ENCODE measurements at regions not wholly inside any gene's neighbourhood (a gene's known extent, or its start where the extent isn't known, plus 50 kb on each side); places are given as distances from the start of the nearest gene placed in this dataset.

DNA sequence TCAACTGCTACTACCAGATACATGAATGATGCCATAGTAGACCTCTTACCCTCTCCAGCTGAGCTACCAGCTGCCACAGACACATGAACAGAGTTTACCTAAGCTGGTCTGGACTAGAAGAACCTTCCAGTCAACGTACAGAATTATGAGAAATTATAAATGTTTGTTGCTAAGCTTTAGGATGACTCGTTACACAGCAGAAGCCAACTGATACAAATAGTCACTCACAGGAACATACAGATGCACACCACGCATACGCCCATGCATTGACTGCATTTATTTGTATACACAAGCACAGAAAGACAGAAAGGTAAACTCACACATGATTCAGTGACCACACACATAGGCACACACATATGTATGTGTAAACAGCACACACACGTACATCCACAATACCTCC lies 164.6 kb downstream of the SALL1 start:
- no peak overlapping the region for H3K4me3 ChIP-seq (ENCODE audit: low read depth, poor library complexity, severe bottlenecking)
- 68 to 73% methylated on average over 5 of the region's 5 CpGs for WGBS, 2 donors
- TF ChIP-seq, protein P1, sequence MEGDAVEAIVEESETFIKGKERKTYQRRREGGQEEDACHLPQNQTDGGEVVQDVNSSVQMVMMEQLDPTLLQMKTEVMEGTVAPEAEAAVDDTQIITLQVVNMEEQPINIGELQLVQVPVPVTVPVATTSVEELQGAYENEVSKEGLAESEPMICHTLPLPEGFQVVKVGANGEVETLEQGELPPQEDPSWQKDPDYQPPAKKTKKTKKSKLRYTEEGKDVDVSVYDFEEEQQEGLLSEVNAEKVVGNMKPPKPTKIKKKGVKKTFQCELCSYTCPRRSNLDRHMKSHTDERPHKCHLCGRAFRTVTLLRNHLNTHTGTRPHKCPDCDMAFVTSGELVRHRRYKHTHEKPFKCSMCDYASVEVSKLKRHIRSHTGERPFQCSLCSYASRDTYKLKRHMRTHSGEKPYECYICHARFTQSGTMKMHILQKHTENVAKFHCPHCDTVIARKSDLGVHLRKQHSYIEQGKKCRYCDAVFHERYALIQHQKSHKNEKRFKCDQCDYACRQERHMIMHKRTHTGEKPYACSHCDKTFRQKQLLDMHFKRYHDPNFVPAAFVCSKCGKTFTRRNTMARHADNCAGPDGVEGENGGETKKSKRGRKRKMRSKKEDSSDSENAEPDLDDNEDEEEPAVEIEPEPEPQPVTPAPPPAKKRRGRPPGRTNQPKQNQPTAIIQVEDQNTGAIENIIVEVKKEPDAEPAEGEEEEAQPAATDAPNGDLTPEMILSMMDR (IDR thresholded peaks at IDR 0.05), result no peak
- no peak for TF ChIP-seq POLR2A (IDR thresholded peaks at IDR 0.05)
- intact Hi-C loops (cut with DNase I; ENCODE audit: low total_unique reads), result no loop called here
- DNase-seq (ENCODE audit: low spot score in 2 of 2), result no peak

DNA sequence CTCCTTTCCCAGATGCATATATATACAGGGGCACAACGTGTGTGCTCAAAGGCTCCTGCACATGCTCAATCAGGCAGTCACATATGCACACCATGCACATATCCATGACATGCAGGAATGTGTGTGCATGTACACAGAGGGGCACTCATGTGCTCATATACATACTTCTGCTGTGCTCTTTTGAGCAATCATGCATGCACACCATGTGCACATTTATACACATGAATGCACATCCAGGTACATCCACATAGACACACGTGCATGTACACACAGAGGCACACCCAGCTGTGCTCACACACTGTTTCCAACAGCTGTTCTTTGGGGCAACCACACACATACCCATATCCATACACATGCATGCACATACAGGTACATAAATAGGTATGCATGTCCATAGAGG lies 165.3 kb downstream of the SALL1 start:
- WGBS, 2 donors, result 49 to 62% methylated on average over 2 of the region's 2 CpGs
- TF ChIP-seq, protein P1 (IDR thresholded peaks at IDR 0.05), result no peak
- TF ChIP-seq POLR2A (IDR thresholded peaks at IDR 0.05), result no peak
- no peak overlapping the region for H3K4me3 ChIP-seq (ENCODE audit: low read depth, poor library complexity, severe bottlenecking)
- no peak for DNase-seq (ENCODE audit: low spot score in 2 of 2)
- intact Hi-C loops (cut with DNase I; ENCODE audit: low total_unique reads), result no loop called here

DNA sequence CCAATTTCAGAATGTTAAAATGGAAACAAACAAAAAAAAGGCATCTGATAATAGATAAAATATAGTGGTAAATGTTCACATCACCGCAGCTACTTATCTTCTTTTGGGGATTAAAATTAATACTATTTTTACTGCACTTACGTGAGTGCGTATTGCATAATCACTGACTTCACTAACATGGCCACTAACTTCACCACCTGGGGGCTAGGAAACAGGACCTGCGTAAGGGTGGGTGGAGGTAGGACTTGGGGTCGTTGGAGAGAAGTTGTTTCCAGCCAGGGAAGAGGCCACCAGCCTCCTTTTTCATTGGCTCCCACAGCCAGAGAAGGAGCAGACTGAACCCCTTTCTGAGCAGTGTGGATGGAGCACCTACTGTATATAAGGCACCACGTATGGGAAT lies 166.4 kb downstream of the SALL1 start:
- WGBS, 2 donors, result 52 to 61% methylated on average over 6 of the region's 6 CpGs
- DNase-seq (ENCODE audit: low spot score in 2 of 2), result no peak
- TF ChIP-seq, protein P1 (IDR thresholded peaks at IDR 0.05), result no peak
- no peak for TF ChIP-seq POLR2A (IDR thresholded peaks at IDR 0.05)
- intact Hi-C loops (cut with DNase I; ENCODE audit: low total_unique reads), result no loop called here
- H3K4me3 ChIP-seq (ENCODE audit: low read depth, poor library complexity, severe bottlenecking), result no peak overlapping the region

DNA sequence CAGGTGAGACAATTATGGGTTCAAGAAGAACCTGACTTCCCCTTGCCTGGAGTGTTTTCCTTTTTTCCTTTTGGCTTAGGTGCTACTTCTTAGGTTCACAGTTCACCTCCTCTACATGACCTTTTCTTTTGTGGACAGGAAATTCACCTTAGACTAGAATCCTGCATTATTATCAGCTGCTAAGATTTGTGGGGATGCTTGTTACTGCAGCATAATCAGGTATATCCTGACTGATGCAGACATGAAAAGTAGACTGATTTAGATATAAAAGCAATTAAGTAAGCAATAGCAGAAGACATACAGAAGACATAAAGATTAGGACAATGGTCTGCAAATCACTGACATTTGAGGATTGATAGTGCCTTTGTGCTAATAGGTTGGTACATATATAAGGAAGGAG lies 168.3 kb downstream of the SALL1 start:
- intact Hi-C loops (cut with DNase I; ENCODE audit: low total_unique reads), result no loop called here
- H3K4me3 ChIP-seq (ENCODE audit: low read depth, poor library complexity, severe bottlenecking), result no peak overlapping the region
- no peak for TF ChIP-seq POLR2A (IDR thresholded peaks at IDR 0.05)
- TF ChIP-seq, protein P1 (IDR thresholded peaks at IDR 0.05), result no peak
- DNase-seq (ENCODE audit: low spot score in 2 of 2), result no peak

DNA sequence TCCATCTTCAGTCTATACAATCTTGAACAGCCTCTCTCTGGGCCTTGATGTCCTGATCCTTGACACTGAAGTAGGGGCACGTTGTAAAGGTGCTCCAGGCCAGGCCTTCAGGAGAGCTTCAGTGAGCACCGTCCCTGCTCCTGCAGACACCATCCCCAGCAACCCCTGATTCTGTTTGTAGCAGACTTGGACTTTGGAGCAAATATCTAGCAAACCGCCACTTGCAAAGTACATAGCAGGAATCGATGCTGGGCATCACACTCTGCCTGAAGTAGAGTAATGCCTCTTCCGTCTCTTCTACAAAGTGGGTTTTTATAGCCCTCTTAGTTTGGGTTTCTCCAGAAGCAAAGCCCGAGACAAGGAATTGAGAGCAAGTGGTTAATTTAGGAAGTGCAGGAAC lies 169.1 kb downstream of the SALL1 start:
- WGBS, 2 donors, result 87 to 90% methylated on average over 6 of the region's 6 CpGs

DNA sequence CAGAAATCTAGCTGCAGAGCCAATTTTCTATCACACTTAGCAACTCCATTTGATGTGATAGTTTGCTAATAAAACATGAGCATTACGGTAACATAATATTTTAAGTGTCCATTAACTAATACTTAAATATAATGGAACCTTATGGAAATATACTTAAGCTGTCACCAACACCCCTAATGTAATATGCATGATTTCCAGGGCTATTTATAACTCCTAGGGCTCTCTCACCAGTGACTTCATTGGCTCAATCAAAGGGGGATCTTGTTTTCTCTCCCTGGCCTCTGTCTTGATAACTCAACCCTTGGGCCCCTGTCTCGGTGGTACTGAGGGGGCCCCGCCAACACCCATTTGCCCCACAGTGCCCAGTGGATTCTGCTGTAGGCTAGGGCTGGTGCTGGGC lies 170.4 kb downstream of the SALL1 start:
- no peak overlapping the region for H3K4me3 ChIP-seq (ENCODE audit: low read depth, poor library complexity, severe bottlenecking)
- WGBS, 2 donors, result 64 to 77% methylated on average over 3 of the region's 3 CpGs
- no peak for TF ChIP-seq POLR2A (IDR thresholded peaks at IDR 0.05)
- TF ChIP-seq, protein P1 (IDR thresholded peaks at IDR 0.05), result no peak
- no peak for DNase-seq (ENCODE audit: low spot score in 2 of 2)
- intact Hi-C loops (cut with DNase I; ENCODE audit: low total_unique reads), result no loop called here

More for the DNA sequence above, 169.1 kb downstream of the SALL1 start:
- TF ChIP-seq, protein P1 (IDR thresholded peaks at IDR 0.05), result no peak
- no peak for TF ChIP-seq POLR2A (IDR thresholded peaks at IDR 0.05)
- DNase-seq (ENCODE audit: low spot score in 2 of 2), result no peak
- no peak overlapping the region for H3K4me3 ChIP-seq (ENCODE audit: low read depth, poor library complexity, severe bottlenecking)
- intact Hi-C loops (cut with DNase I; ENCODE audit: low total_unique reads), result no loop called here
